Suprapubic skin (tissue), 4 donors: ENCODE measurements at regions not wholly inside any gene's neighbourhood (a gene's known extent, or its start where the extent isn't known, plus 50 kb on each side); places are given as distances from the start of the nearest gene placed in this dataset.

Experiments
- DNase-seq, 2 donors: peaks; one replicate each; pipeline ENCODE4 v3.0.0-alpha.2; 2019; ENCODE audit warnings: low spot score in 2 of 2
- H3K27ac ChIP-seq: fragments of 200-600 bp; sonication (generic); one replicate; pipeline ENCODE4 v1.5.1; 2019
- H3K27me3 ChIP-seq: fragments of 200-600 bp; sonication (generic); one replicate; pipeline ENCODE4 v1.5.1; 2019
- H3K36me3 ChIP-seq: fragments of 200-600 bp; sonication (generic); one replicate; pipeline ENCODE4 v1.5.1; 2019
- H3K4me1 ChIP-seq: fragments of 200-600 bp; sonication (generic); one replicate; pipeline ENCODE4 v1.5.1; 2019
- H3K4me3 ChIP-seq: fragments of 200-600 bp; sonication (generic); one replicate; pipeline ENCODE4 v1.5.1; 2019; ENCODE audit warnings: mild to moderate bottlenecking
- H3K9me3 ChIP-seq: fragments of 200-600 bp; sonication (generic); one replicate; pipeline ENCODE4 v1.5.1; 2019
- EP300 ChIP-seq: sonication (generic); formaldehyde crosslinking; IDR thresholded peaks from one replicate; pipeline ENCODE4 v1.6.1; 2017; ENCODE audit warnings: antibody characterized with exemption
- POLR2A ChIP-seq, 2 donors: fragments of 450-650 bp; IDR thresholded peaks; one replicate each; pipeline ENCODE4 v1.6.1; 2017; ENCODE audit warnings: antibody characterized with exemption in 2 of 2, mild to moderate bottlenecking in 2 of 2, moderate library complexity in 2 of 2
- POLR2AphosphoS5 ChIP-seq, 3 donors: sonication (generic); formaldehyde crosslinking; IDR thresholded peaks; one replicate each; pipeline ENCODE4 v1.6.1; 2017; ENCODE audit warnings: antibody characterized with exemption in 3 of 3
- WGBS: methylation state at CpG from one replicate; pipeline ENCODE4 v1.1.5; 2018; 5-methylcytosine and 5-hydroxymethylcytosine counted together
- TF ChIP-seq, protein P1 (sequence below), 2 donors: fragments of 200-600 bp in 1 of 2; fragments of 450-650 bp in 1 of 2; sonication (generic) in 1 of 2; IDR thresholded peaks; one replicate each; pipeline ENCODE4 v1.5.1; 2016 to 2019; ENCODE audit warnings: antibody characterized with exemption in 2 of 2, mild to moderate bottlenecking in 1 of 2, moderate library complexity in 1 of 2

DNA sequence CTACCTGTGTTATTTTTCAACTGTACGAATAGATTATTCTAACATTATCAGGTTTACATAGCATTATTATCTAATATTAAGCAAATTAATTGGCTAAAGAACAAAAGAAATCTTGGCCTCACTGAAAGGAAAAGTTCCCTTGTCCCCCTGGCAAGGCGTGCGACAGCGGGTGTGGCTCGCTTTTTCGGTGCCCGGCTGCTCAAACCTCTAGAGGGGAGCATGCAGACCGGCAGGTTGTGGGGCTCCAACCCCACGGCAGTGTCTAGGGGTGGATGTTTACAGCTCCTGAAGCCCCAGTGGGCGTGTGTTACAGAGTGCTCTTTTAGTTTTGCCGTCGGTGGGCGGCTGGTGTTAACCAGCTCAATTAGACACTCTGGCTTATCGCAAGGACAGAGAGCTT, 456.4 kb downstream of the TNS3 start:
- no peak for DNase-seq
- Histone ChIP-seq H3K9me3 (no peaks in the 10 kb centered on the region), H3K27me3 (peaks cover 3% of the 10 kb centered on the region), H3K4me1 (no peaks in the 10 kb centered on the region), H3K4me3 (no peak overlapping the region), H3K27ac (no peak overlapping the region), H3K36me3 (no peaks in the 10 kb centered on the region)
- WGBS: 74% methylated on average over 14 of the region's 14 CpGs
- TF ChIP-seq EP300: no peak
- no peak for TF ChIP-seq POLR2AphosphoS5 (IDR thresholded peaks at IDR 0.05)
- TF ChIP-seq POLR2A (IDR thresholded peaks at IDR 0.05): no peak
- TF ChIP-seq, protein P1, sequence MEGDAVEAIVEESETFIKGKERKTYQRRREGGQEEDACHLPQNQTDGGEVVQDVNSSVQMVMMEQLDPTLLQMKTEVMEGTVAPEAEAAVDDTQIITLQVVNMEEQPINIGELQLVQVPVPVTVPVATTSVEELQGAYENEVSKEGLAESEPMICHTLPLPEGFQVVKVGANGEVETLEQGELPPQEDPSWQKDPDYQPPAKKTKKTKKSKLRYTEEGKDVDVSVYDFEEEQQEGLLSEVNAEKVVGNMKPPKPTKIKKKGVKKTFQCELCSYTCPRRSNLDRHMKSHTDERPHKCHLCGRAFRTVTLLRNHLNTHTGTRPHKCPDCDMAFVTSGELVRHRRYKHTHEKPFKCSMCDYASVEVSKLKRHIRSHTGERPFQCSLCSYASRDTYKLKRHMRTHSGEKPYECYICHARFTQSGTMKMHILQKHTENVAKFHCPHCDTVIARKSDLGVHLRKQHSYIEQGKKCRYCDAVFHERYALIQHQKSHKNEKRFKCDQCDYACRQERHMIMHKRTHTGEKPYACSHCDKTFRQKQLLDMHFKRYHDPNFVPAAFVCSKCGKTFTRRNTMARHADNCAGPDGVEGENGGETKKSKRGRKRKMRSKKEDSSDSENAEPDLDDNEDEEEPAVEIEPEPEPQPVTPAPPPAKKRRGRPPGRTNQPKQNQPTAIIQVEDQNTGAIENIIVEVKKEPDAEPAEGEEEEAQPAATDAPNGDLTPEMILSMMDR (IDR thresholded peaks at IDR 0.05): no peak

DNA sequence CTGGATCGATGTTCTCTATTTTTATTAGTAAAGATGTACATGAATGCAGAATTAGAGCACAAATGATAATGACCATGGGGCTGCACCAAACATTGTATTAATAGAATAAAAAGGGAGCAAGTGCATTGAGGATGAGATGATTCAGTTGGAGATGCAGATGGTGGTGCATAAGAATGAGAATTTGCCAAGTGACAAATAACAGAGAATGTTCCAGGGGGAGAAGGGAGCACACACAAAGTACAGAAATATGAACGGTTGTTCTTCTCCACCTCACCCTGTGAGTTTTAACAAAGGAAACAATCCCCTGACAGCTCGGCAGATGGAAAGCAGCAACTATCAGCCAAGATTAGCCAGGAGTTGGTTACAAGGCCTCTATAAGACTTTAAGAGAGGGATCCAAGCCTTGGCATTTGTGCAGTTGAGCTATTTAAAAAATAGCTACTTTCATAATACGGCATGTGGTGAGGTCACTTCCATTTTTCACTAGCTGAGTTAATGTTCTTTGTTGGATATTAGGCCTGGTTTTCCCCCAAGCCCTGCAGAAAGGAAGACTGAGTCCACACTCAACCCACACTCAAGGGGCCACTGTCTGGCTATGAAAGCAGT, 462.5 kb downstream of the TNS3 start:
- Histone ChIP-seq H3K27ac (no peak overlapping the region), H3K27me3 (no peaks in the 10 kb centered on the region), H3K36me3 (no peaks in the 10 kb centered on the region), H3K4me1 (no peaks in the 10 kb centered on the region), H3K9me3 (no peaks in the 10 kb centered on the region), H3K4me3 (no peak overlapping the region)
- no peak for DNase-seq
- TF ChIP-seq EP300: no peak
- WGBS: 69% methylated on average over 4 of the region's 4 CpGs

DNA sequence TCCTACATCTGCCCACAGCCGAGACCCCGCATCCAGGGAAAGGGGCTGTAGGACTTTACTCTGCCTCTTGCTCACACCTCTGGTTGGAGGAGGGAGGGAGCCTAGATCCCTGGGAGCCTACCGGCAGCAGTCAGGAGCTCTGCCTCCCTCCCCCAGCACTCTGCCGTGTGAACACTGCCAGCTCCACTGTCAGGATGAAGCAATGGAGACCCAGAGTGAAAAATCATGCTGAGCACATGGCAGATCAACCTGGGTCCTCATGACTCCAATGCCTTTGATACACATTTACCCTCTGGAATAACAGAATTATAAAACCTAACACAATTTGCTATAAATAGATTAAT, 477.7 kb downstream of the TNS3 start:
- DNase-seq: no peak
- Histone ChIP-seq H3K9me3 (no peaks in the 10 kb centered on the region), H3K27me3 (no peaks in the 10 kb centered on the region), H3K27ac (no peak overlapping the region), H3K4me1 (no peaks in the 10 kb centered on the region), H3K36me3 (no peaks in the 10 kb centered on the region), H3K4me3 (no peak overlapping the region)
- TF ChIP-seq, protein P1 (IDR thresholded peaks at IDR 0.05): no peak
- TF ChIP-seq EP300: no peak
- TF ChIP-seq POLR2A (IDR thresholded peaks at IDR 0.05): no peak
- TF ChIP-seq POLR2AphosphoS5 (IDR thresholded peaks at IDR 0.05): no peak
- WGBS: 73% methylated on average over 4 of the region's 4 CpGs

DNA sequence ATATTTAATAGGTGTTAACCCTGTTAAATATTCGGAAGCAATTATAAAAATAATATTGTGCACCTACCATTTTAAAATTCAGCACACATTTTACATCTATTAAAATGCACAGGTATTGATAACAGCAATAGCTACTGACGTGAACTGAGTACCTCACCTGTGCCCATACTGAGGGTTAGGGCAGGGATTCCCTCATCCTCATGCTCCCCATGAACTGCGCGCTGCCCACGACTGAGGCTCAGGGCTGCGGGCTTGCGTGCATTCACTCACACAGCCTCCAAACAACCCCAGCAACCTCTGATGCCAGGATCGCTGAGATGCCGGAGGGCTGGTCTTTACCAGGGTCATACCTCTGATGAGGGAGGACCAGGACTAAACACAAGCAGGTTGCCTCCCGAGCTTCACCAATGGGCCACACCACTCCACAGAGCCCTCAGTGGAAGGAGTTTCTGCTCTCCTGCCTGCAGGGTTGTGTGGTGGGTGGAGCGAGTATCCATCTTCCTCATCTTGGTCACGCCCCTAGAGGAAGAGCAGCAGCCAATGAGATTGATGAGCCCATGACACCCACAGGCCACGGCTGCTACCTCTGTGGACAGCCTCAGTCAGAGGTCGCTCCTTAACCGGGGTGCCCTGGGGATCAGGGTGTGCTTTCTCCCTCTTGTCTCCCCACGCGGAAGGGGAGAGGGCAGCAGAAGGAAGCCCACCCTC, 478.3 kb downstream of the TNS3 start:
- H3K36me3 ChIP-seq: no peaks in the 10 kb centered on the region
- H3K4me1 ChIP-seq: no peaks in the 10 kb centered on the region
- no peak overlapping the region for H3K27ac ChIP-seq
- H3K9me3 ChIP-seq: no peaks in the 10 kb centered on the region
- TF ChIP-seq, protein P1 (IDR thresholded peaks at IDR 0.05): no peak
- TF ChIP-seq POLR2AphosphoS5 (IDR thresholded peaks at IDR 0.05): no peak
- no peak for TF ChIP-seq POLR2A (IDR thresholded peaks at IDR 0.05)
- no peak for TF ChIP-seq EP300
- no peak overlapping the region for H3K4me3 ChIP-seq
- no peak for DNase-seq
- 97% methylated on average over 15 of the region's 17 CpGs for WGBS
- no peaks in the 10 kb centered on the region for H3K27me3 ChIP-seq

DNA sequence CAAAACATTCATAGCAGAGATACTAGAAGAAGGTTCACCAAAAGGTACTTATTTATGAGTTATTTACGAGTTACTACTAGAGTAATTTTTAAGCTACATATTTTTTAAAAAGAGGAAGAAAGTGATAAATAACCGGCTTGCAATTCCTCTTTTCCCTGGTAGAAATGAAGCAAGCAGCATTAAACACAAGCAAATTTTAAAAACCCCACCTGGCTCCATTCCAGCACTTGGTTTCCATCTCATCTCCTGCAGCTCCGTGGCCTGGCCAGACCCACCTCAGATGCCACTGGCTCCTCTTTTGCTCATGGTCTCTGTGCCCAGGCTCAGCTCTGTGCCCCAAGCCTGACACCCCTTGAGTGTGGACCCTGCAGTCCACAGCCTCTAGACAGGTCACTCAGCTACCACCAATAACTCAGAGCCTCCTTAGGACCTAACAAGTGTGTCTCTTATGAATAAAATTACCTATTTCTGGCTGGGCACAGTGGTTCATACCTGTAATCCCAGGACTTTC, 479.5 kb downstream of the TNS3 start:
- no peak overlapping the region for H3K27ac ChIP-seq
- no peaks in the 10 kb centered on the region for H3K4me1 ChIP-seq
- WGBS: 51% methylated on average over 3 of the region's 3 CpGs
- no peak for DNase-seq
- H3K9me3 ChIP-seq: no peaks in the 10 kb centered on the region
- TF ChIP-seq POLR2AphosphoS5 (IDR thresholded peaks at IDR 0.05): no peak
- no peak for TF ChIP-seq POLR2A (IDR thresholded peaks at IDR 0.05)
- TF ChIP-seq EP300: no peak
- TF ChIP-seq, protein P1 (IDR thresholded peaks at IDR 0.05): no peak
- no peaks in the 10 kb centered on the region for H3K36me3 ChIP-seq
- H3K4me3 ChIP-seq: no peak overlapping the region
- H3K27me3 ChIP-seq: no peaks in the 10 kb centered on the region
